Progenitor cell of endocrine pancreas (in vitro differentiated cells): ENCODE measurements at regions not wholly inside any gene's neighbourhood (a gene's known extent, or its start where the extent isn't known, plus 50 kb on each side); places are given as distances from the start of the nearest gene placed in this dataset.
"Not testable (repeated sequence)": the region's sequence is repeated elsewhere in the genome, so short reads cannot be mapped to it uniquely, and the experiment has no call there.

ENCODE experiments used
- DNase-seq: peaks from one replicate; pipeline ENCODE4 v3.0.0; 2021; ENCODE audit warnings: low spot score; ENCODE audit not compliant: unreplicated experiment
- H3K27ac Mint-ChIP-seq: 2 replicates; pipeline ENCODE4 v1.8.0; 2021; ENCODE audit warnings: mild to moderate bottlenecking, moderate library complexity, mixed read lengths
- H3K27me3 Mint-ChIP-seq: 2 replicates; pipeline ENCODE4 v1.8.0; 2021; ENCODE audit warnings: mixed read lengths
- H3K36me3 Mint-ChIP-seq: 2 replicates; pipeline ENCODE4 v1.8.0; 2022; ENCODE audit warnings: mixed read lengths; ENCODE audit not compliant: insufficient read depth
- H3K4me1 Mint-ChIP-seq: 2 replicates; pipeline ENCODE4 v1.8.0; 2021; ENCODE audit warnings: low read depth, mixed read lengths
- H3K4me3 Mint-ChIP-seq: 2 replicates; pipeline ENCODE4 v1.8.0; 2021; ENCODE audit warnings: low read depth, mild to moderate bottlenecking, moderate library complexity, mixed read lengths
- H3K9me3 Mint-ChIP-seq: 2 replicates; pipeline ENCODE4 v1.8.0; 2021; ENCODE audit warnings: low read depth, mixed read lengths
- TF ChIP-seq, protein P1 (sequence below): fragments of 200-600 bp; sonication (generic); IDR thresholded peaks from one replicate; pipeline ENCODE4 v1.5.0; 2021; ENCODE audit warnings: antibody characterized with exemption, mild to moderate bottlenecking; ENCODE audit not compliant: unreplicated experiment

DNA sequence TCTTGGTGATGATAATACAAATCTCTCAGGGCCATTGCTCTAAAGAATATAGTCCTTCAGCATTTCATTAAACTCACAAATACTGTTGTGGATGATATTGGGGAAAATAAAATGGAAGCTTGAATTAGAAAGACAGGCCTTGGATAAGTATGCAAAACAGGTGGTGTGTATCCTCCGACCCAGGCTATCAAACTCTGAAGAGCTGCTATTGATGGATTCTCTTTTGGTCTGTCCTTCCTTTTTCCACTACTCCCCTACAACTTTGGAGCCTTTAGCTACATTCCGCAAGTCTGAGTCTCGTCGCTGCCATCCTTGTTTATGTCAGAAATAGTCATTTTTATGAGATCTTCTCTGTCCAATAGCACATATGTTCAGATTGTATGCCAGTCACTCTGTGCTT lies 351.6 kb downstream of the KCNJ2 start:
- Mint-ChIP-seq H3K27ac (no peak overlapping the region), H3K9me3 (no peaks in the 10 kb centered on the region), H3K4me1 (peaks cover 19% of the 10 kb centered on the region), H3K27me3 (peaks cover 3% of the 10 kb centered on the region), H3K4me3 (no peak overlapping the region), H3K36me3 (no peaks in the 10 kb centered on the region)
- TF ChIP-seq, protein P1, sequence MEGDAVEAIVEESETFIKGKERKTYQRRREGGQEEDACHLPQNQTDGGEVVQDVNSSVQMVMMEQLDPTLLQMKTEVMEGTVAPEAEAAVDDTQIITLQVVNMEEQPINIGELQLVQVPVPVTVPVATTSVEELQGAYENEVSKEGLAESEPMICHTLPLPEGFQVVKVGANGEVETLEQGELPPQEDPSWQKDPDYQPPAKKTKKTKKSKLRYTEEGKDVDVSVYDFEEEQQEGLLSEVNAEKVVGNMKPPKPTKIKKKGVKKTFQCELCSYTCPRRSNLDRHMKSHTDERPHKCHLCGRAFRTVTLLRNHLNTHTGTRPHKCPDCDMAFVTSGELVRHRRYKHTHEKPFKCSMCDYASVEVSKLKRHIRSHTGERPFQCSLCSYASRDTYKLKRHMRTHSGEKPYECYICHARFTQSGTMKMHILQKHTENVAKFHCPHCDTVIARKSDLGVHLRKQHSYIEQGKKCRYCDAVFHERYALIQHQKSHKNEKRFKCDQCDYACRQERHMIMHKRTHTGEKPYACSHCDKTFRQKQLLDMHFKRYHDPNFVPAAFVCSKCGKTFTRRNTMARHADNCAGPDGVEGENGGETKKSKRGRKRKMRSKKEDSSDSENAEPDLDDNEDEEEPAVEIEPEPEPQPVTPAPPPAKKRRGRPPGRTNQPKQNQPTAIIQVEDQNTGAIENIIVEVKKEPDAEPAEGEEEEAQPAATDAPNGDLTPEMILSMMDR, result no peak
- DNase-seq, result no peak

DNA sequence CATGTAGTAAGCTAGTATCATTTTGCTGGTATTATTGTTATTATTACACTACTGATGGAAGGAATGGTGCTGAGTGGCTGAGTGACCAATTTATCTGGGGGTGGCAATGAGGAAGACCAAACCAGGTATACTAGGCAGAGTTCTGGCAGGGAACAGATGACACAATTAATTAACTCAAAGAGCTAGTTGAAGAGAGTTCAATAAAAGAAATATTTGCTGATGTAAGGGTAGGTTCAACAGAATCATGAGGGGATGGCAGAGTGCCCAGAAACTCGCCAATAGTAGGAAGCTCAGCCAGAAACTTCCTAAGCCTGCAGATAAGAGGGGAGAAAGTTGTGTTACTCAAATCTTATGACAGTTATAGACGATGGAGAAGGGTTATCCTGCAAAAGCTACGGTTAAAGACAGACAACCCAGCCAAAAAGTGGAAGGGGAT lies 352.5 kb downstream of the KCNJ2 start:
- Mint-ChIP-seq H3K9me3 (no peaks in the 10 kb centered on the region), H3K27me3 (peaks cover 3% of the 10 kb centered on the region), H3K4me3 (no peak overlapping the region), H3K4me1 (peaks cover 19% of the 10 kb centered on the region), H3K27ac (no peak overlapping the region), H3K36me3 (no peaks in the 10 kb centered on the region)
- DNase-seq, result no peak
- TF ChIP-seq, protein P1, result no peak

DNA sequence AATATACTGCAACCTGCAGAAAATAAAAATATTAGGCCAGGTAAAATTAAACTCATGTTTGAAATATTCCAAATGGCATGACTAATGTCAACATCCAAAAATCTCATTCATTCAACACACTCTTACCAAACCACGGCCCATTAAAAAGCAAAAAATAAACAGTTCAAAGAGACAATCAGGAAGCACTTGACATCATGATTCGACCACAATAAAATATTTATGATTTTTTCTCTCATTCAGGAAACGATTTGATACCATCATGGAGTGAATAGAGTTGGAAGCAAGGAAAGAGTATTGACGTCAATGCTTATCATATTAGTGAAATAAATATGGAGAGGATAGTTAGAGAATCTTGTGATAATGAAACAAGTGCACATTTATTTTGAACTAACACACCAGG lies 354.1 kb downstream of the KCNJ2 start:
- Mint-ChIP-seq H3K36me3 (no peaks in the 10 kb centered on the region), H3K4me3 (no peak overlapping the region), H3K9me3 (no peaks in the 10 kb centered on the region), H3K4me1 (peaks cover 14% of the 10 kb centered on the region), H3K27me3 (peaks cover 3% of the 10 kb centered on the region), H3K27ac (no peak overlapping the region)
- TF ChIP-seq, protein P1, result no peak
- DNase-seq, result no peak

- not testable (repeated sequence) for H3K27ac Mint-ChIP-seq, H3K9me3 Mint-ChIP-seq, H3K36me3 Mint-ChIP-seq, H3K27me3 Mint-ChIP-seq, DNase-seq, H3K4me3 Mint-ChIP-seq
- peaks cover 13% of the 10 kb centered on the region for H3K4me1 Mint-ChIP-seq
Observed at GRCh38 chr17:70525035-70525434, 355.7 kb downstream of the KCNJ2 start.

DNA sequence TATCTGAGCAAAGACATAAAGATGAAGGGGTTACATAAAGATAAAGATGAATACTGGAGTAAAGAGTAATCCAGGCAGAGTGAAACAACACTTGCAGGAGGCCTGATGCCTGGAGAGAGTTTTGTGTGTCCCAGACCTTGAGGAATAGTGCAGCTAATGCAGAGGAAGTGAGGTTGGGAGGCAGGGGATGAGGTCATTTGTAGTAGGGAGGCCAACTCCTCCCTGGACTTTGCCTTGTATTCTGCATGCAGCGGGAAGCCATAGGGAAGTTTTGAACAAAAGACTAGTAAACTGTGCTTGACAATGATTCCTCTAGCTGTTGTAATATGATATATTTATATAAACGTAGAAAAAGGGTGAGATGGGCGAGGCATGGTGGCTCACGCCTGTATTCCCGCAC lies 356.6 kb downstream of the KCNJ2 start:
- Mint-ChIP-seq H3K27me3 (peaks cover 3% of the 10 kb centered on the region), H3K9me3 (no peaks in the 10 kb centered on the region), H3K4me1 (peaks cover 6% of the 10 kb centered on the region), H3K36me3 (no peaks in the 10 kb centered on the region), H3K4me3 (no peak overlapping the region), H3K27ac (no peak overlapping the region)
- DNase-seq, result no peak
- TF ChIP-seq, protein P1, result no peak

DNA sequence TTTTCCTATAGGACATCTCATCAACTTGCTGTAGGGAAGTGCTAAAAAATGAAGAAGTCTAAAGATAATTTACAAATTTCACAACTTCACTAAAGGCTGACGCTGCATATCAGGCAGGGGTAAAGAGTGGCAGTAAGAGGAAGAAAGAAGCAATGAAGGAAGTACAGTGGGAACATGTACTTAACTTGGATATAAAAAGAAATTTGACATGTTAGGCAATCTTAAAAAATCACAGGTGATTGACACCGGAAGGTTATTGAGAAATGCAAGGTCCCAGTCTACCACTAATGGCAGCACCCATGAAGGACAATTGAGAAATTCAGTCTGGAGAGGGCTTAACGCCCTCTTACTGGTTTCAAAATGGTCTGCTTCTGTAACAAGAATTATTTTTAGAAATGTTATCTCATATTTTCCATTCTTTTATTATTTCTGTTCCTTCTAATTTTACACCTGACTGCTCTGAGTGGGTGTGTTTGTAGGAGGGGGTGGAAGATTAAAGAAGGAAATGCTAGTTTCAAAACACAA lies 358.1 kb downstream of the KCNJ2 start:
- no peaks in the 10 kb centered on the region for H3K4me1 Mint-ChIP-seq
- no peaks in the 10 kb centered on the region for H3K27me3 Mint-ChIP-seq
- H3K9me3 Mint-ChIP-seq, result no peaks in the 10 kb centered on the region
- DNase-seq, result no peak
- H3K4me3 Mint-ChIP-seq, result no peak overlapping the region
- no peak overlapping the region for H3K27ac Mint-ChIP-seq
- TF ChIP-seq, protein P1, result no peak
- no peaks in the 10 kb centered on the region for H3K36me3 Mint-ChIP-seq
